CD1c-positive myeloid dendritic cell (primary cell): ENCODE measurements at regions not wholly inside any gene's neighbourhood (a gene's known extent, or its start where the extent isn't known, plus 50 kb on each side); places are given as distances from the start of the nearest gene placed in this dataset.

Experiments
- DNase-seq: peaks from one replicate; pipeline ENCODE4 v3.0.0-alpha.2; 2016; ENCODE audit errors: extremely low spot score

DNA sequence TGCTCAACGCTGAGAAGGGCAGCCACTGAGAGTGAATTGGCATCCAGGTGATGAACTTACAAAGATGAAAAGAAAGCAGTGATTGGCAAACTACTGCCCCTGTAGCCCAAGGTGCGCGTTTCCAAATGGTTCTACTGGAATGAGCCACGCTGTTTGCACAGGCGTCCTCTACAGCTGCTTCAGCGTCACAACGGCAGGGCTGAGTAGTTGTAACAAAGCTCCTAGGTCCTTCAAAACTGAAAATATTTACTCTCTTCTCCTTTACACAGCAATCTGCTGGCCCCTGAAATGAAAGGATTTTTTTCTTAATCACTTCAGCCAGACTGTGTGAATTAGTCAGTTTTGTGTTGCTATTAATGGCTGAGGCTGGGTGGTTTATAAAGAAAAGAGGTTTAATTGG is 107.2 kb upstream of the FOXF1 start:
- no peak for DNase-seq

- no peak for DNase-seq
Measured at GRCh38 chr16:86403541-86404163, 106.7 kb upstream of the FOXF1 start.

DNA sequence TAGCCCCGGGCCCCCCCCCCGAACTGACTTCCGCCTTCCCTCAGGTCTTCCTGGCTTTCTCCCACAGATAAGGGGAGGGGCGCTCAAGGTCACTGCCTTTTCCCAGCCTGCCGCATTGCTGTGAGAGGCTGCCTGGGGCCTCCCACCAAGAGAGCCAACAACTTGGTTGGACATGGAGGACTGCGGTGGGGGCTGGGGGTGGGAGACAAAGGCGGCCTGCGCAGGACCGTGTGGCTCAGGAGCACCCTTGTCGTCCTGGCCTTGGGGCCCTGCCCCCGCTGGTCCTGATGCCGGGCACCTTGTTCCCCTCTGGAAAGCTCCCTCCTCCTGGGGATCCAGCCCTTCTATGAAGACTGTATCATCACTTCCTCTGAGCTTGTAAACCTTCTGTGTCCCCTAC is 105.6 kb upstream of the FOXF1 start:
- DNase-seq = no peak

DNA sequence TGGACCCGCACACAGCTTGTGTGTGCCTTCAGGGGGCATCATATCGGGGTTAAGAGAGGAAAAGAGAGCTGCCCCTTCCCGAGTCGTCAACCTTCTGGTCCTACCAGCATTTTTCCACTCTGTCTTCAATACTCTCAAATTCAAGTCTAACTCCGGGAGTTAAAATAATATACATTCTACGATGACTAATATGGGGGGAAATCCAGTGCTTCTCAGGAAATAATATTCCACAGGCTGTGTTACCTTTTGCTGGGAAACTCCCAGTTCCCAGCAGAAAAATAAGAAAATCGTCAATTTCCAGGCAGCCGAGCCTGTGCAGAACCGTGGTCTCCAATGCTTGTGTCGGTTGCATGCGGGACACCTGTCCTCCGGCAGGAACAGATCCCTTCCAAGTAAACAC is 105.0 kb upstream of the FOXF1 start:
- no peak for DNase-seq

DNA sequence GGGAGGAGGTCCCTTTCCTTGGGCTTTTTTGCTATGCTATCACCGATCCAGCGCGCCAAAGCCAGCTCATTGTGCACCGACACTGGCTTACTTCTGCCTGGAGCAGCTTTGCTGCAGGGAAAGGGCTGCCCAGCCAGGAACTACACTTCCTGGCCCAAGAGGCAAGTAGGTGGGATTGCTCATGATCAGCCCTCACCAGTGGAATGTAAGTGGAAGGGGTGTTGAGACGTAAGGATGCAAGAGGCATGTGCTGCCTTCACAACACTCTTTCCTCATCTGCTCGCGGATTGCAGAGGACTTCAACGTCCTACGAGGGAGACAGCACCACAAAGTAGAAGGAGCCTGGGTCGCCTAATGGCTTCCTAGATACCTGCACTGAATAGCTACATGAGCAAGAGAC is 104.3 kb upstream of the FOXF1 start:
- no peak for DNase-seq

DNA sequence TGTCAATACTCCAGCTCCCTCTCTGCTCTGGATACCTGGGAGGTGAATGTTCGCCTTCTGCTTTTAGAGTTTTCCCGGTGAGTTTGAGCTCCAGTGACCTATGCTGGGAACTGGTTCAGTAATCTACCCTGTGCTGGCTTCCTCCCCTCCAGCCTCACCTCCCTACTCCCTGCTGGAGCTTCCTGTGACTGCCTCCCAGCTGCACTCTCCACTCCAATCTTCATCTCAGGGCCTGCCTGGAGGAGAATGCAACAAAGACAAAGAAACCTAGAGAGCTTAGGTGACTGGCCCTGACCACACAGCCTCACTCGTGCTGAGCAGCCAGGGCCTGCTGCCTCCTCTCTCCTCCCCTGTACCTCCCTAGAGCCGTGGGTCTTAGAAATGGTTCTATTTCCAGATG is 101.6 kb upstream of the FOXF1 start:
- no peak for DNase-seq

- DNase-seq = no peak
Measured at GRCh38 chr16:86410081-86410480, 100.2 kb upstream of the FOXF1 start.

DNA sequence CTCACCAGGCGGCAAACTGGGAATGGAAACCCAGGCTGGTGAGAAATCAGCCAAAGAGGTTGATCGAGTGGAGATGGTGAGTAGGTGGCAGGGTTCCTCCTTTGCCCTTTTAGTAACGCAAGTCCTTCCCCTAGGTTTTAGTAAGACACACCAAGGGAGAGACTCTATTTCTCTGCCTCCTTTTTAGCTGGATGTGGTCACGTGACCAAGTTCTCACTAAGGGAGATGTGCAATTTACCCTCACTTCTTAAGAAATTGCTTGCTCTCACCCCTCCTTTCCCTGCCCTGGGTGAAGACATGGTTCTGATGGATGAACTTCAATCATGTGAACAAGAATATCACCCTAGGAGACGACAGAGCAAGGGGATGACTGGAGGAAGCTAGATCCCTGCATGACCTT is 99.8 kb upstream of the FOXF1 start:
- no peak for DNase-seq

GRCh38 chr16:86411897-86412296 is 98.4 kb upstream of the FOXF1 start:
- no peak for DNase-seq

DNA sequence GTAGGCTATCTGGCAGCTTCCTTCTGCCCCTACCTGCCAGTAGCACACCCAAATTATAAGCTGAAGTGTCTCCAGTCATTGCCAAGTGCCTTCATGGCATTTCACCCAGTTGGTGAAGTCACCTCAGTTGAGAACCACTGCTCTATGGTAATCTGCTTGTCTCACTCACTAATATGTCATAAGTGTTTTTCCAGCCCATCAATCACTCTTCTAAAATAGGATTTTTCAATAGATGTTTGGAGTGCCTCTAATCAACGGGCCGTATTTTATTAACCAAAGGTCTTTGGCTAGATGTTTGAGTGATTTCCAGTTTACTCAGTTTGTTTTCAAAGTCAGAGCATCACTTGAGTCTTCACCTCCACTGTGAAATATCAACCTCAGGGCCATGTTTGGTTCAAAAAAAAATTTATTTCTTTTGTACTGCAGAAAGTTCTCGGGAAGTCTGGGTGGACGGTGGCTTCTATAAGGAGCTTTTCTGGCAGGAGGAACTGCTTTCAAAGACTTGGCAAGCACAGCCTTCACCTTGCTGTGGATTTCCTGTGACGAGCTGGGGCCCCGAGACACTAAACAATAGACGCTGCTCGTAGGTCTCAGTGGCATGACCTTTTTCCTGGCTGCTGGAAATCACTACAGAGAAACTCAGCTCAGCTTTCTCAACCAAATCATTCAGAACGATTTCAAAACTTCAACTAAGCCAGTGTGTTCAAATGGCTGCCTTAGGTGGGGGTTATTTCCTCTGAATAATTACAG is 95.2 kb upstream of the FOXF1 start:
- DNase-seq = no peak

DNA sequence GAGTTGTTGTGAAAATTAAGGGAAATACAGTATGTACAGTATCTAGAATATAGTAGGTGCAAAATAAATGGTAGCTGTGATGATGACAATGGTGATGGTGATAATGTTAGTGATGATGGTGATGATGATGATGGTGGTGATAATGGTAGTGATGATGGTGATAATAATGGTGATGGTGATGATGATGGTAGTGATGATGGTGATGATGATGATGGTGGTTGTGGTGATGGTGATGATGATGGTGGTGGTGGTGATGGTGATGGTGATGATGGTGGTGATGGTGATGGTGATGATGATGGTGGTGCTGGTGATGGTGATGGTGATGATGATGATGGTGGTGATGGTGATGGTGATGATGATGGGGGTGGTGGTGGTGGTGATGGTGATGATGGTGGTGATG is 91.3 kb upstream of the FOXF1 start:
- DNase-seq = no peak

GRCh38 chr16:86419518-86419917 is 90.8 kb upstream of the FOXF1 start:
- no peak for DNase-seq

- no peak for DNase-seq
Measured at GRCh38 chr16:86421995-86422394, 88.3 kb upstream of the FOXF1 start.

DNA sequence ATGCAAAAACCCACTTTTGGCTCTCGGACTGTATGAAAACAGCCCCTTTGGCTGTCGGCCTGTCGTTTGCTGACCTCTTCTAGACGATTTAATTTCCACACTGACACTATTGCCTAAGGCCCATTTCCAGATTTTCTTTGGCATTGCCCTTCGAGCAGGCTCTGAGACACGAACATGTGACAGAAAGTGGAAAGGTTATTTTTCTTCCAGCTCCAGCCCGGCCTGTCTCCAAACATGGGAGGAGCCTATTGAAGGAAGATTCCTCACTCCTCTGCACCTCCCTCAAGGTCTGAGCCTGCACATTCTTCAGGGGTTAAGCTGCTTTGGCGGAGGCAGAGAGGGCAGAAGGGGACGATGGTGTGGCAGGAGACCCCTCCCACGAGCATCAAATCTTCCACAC is 85.9 kb upstream of the FOXF1 start:
- no peak for DNase-seq

DNA sequence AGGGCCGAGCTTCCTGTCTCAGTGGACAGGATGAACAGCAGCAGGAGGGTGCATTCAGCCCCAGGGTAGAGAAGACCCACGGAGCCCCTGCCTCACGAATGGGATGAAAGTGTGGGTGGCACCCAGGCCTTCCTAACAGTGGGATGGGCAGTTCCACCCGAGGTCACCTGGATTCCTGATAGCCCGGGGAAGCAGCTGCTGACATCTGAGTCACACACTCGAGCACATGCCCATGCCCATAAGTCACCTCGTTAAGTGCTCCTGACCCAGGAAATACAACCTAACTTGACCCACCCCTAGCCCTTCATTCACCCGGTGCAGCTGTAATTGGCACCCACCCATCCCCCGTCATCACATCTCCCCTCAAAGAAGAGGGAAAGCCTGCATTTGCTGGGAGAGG is 85.3 kb upstream of the FOXF1 start:
- no peak for DNase-seq

- DNase-seq = no peak
Measured at GRCh38 chr16:86426063-86426642, 84.2 kb upstream of the FOXF1 start.

- DNase-seq = no peak
Measured at GRCh38 chr16:86427433-86427851, 82.9 kb upstream of the FOXF1 start.

DNA sequence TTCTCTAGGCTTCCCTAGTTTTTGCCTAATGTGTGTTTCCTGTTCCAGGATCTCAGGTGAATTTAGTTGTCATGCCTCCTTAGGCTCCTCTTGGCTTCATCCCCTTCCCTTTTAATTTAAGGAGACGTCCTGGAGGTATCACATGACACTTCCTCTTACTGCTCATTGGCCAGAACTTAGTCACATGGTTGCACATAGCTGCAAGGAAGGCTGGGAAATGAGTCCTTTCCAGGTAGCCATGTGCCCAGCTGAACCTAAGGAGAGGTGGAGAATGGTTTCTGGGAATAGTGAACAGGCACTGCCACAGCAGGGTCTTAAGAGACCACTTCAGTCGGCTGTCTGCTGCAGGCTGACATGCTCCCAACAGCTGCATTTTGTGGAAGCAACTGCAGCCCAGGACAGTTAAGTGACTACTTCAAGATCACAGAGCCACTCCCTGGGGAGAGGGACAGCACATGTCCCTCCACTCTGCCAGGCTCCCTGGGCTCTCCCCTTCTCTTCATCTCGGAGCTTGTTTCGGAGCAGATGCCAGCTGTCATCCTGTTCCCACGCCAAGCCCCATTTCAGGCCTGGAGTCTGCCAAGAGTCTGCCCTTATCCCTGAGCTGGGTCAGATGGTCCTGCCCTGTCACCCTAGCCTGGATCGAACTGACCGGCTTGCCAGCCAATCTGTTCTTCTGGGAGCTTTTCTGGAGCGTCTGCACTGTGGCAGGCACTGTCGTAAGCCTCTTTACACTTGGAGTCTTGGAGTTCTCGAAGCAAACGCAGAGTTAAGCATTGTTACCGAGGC is 81.4 kb upstream of the FOXF1 start:
- DNase-seq = no peak

DNA sequence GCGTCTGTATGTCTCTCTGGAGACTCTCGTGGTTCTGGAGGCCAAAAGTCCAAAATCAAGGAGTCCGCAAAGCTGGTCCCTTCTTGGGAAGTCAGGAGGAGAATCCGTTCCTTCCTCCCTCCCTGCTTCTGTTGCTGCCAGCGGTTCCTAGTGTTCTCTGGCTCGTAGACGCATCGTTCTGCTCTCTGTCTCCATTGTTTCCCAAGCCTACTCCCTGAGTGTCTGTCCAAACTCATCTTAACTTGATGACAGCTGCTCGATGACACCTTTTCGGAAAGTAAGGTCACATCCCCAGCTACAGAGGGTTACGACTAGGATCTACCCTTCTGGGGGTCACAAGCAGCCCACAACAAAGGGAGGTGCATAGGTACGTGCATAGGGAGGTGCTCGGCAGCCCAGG is 80.7 kb upstream of the FOXF1 start:
- DNase-seq = no peak

DNA sequence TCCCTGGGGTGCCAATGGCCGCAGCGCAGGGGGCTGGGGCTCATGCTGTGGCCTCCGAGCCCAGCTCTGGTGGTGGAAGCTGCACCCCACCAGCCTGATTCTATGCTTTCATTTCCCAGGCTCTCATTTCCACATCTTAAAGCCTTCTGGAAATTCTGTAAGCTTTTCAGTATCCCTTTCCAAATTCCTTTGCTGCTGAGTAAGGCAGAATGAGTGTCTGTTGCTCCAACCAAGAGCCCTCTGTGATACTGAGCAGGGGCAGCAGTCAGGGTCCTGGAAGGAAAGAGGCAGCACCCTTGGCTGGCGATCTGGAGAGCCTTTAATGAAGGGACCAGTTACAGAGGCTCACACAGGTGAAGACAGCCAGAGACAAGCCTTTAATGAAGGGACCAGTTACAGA is 79.5 kb upstream of the FOXF1 start:
- no peak for DNase-seq

GRCh38 chr16:86431540-86431939 is 78.8 kb upstream of the FOXF1 start:
- DNase-seq = no peak

GRCh38 chr16:86432048-86432447 is 78.3 kb upstream of the FOXF1 start:
- DNase-seq = no peak

GRCh38 chr16:86432691-86433090 is 77.6 kb upstream of the FOXF1 start:
- no peak for DNase-seq
